Stimulated activated CD8-positive, alpha-beta memory T cell treated with anti-CD3 and anti-CD28 coated beads, Interleukin-12 subunit alpha, Interleukin-12 subunit beta, amount 100 ng/mL, for 1 hour (primary cell): ENCODE measurements at regions not wholly inside any gene's neighbourhood (a gene's known extent, or its start where the extent isn't known, plus 50 kb on each side); places are given as distances from the start of the nearest gene placed in this dataset.
"Not testable (repeated sequence)": the region's sequence is repeated elsewhere in the genome, so short reads cannot be mapped to it uniquely, and the experiment has no call there.

Experiments
- DNase-seq: peaks from one replicate; pipeline ENCODE4 v3.0.0-alpha.2; 2020; ENCODE audit warnings: low read depth

DNA sequence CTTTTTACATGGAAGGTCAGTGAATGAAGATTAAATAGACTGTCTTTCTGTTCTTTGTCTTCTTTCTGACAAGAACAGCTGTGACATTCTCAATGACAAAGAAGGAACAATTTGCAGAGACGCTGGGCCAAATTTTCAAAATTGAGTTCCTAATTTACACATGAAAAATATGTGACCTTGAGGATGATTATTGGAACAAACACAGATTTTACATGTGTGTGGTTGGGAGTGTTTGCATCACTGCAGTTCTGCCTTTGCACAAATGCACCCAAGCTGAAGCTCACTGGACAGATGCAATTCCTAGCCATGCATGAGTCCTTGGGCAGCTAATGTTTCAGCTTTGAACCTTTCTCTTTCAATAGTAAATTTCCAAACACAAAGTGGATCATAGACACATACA lies 350.8 kb downstream of the QKI start:
- DNase-seq, result no peak

GRCh38 chr6:163764565-163764964 lies 350.0 kb downstream of the QKI start:
- no peak for DNase-seq

DNA sequence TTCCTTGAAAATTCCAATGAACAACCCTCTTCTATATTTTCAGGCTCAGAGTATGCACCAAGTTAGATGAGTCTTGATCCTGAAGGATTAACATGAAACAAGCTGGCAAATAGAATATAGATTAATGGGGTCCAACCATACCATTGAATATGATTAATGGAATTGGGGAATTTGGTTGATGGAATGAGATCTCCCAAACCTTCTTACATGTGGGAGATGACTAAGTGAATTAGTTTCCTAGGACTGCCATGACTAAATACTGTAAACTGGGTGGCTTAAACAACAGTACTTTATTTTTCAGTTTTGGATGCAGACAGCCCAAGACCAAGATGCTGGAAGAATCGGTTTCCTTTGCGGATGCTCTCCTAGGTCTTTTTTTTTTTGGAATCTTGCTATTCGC lies 347.0 kb downstream of the QKI start:
- DNase-seq, result no peak

DNA sequence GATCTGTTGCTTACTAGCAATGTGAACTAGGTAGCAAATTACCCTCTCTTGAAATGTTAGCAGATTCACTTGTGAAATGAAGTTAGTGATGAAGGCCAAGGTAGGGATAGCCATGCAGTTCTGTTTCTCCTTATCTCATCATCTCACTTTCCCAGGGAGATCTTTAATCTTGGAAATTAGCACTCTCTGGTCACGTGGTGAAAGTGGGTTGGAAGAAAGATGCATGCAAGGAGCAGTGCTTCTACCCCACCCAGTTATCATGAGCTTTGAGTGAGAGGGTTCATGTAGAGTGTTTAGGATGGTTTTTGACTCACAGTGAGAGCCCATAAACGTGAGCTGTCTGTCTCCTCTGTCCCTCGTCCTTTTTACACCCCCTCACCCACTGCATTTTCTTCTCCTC lies 346.3 kb downstream of the QKI start:
- no peak for DNase-seq

DNA sequence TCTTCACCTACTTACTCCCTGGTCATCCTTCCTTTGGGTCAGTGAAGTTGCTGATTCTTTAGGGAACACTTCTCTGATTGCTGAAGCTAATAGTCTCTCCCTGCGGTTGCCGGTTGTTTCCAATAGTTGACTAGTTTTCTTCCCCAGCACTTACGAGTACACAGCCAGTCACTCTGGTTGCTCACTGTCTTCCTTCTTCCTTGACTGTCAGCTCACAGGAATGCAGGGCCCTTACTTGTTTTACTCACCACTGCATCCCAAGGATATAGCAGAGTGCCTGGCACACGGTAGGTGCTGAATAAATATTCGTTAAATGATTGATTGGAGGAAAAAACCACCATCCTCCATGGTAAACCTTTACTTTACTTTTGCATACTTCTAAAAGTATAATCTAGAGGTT lies 345.0 kb downstream of the QKI start:
- DNase-seq, result no peak

DNA sequence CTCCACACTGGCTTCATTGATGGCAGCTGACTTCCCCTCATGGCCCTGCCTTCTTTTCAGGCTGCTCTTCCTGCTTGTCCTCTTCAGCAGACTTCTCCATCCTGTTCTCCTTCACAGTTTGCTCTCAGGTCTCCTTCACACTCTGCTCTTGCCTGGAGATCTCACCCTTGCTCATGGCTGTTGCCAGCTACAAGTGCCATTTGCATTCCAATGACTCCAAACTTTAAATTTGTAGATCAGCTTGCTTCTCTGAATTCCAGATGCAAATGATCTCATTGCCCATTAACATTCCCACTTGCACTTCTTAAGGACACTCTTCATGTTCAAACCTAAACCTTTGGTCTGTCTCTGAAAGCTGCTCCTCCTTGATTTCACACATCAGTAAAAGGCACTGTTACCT lies 343.0 kb downstream of the QKI start:
- DNase-seq, result no peak

DNA sequence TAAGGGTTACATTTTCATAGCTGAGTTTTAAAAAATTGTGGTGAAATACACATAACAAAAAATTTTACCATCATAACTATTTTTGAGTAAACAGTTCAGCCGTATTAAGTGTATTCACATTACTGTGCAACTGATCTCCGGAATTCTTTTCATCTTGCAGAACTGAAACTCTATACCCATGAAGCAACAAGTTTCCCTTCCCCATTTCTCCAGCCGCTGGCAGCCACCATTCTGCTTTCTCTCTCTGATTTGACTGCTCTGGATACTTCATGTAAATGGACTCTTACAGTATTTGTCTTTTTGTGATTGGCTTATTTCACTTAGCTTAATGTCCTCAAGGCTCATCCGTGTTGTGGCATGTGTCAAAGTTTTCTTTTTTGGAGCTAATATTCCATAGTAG lies 341.6 kb downstream of the QKI start:
- no peak for DNase-seq

GRCh38 chr6:163754866-163755265 lies 340.3 kb downstream of the QKI start:
- DNase-seq, result no peak

GRCh38 chr6:163753430-163753829 lies 338.9 kb downstream of the QKI start:
- no peak for DNase-seq

- no peak for DNase-seq
Measured at GRCh38 chr6:163752446-163752845, 337.9 kb downstream of the QKI start.

DNA sequence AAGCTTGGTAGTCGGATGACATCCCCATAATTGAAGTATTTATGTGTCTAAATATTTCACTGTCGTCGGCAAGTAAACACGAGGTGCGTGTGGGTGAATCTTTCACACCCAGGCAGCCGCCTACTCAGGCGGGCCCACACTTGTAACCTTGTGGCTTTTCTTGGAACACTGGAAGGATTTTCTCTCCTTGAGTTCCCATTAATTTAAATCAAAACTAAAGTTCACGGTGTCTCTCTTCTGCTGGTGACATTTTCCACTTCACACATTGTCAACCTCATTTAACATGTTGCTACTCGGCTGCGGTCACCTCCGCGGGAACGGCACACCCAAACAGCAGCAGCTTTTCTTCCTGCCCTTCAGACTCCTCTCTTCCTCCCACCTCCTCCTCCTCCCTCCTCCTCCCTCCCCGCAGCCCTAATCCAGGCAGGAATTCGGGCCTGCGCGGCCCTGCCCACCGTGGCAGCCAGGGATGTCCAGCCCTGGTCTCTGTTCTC lies 336.6 kb downstream of the QKI start:
- no peak for DNase-seq

- DNase-seq, result no peak
Measured at GRCh38 chr6:163750431-163751031, 336.0 kb downstream of the QKI start.

DNA sequence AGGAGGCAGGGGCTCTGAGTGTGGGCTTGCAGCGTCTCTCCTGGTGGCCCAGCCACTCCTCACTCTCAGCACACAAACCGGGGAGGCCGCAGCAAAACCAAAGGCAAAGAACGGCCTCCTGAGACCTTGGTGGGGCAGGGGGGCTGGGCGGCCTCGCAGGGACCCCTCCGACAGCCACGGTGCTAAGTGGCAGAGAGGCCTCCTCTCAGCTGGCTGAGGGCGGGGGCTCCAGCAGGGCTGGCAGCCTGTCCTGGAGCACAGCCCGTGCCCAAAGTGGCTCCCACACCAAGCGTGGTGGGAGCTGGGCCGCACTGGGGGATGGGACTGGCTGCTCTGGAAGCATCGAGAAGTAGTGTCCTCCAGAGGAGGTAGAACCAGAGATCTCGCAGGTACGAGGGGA lies 334.4 kb downstream of the QKI start:
- no peak for DNase-seq

GRCh38 chr6:163748036-163748435 lies 333.5 kb downstream of the QKI start:
- DNase-seq, result no peak

DNA sequence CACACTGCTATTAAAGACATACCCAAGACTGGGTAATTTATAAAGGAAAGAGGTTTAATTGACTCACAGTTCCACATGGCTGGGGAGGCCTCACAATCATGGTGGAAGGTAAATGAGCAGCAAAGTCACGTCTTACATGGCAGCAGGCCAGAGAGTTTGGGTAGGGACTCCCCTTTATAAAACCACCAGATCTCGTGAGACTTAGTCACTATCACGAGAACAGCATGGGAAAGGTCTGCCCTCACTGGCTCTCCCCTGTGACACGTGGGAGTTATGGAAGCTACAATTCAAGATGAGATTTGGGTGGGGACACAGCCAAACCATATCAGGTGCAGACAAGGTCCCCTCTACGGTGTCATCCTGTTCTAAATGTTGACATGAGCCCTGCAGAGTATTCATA lies 332.5 kb downstream of the QKI start:
- DNase-seq, result not testable (repeated sequence)

- no peak for DNase-seq
Measured at GRCh38 chr6:163745536-163746400, 331.2 kb downstream of the QKI start.

DNA sequence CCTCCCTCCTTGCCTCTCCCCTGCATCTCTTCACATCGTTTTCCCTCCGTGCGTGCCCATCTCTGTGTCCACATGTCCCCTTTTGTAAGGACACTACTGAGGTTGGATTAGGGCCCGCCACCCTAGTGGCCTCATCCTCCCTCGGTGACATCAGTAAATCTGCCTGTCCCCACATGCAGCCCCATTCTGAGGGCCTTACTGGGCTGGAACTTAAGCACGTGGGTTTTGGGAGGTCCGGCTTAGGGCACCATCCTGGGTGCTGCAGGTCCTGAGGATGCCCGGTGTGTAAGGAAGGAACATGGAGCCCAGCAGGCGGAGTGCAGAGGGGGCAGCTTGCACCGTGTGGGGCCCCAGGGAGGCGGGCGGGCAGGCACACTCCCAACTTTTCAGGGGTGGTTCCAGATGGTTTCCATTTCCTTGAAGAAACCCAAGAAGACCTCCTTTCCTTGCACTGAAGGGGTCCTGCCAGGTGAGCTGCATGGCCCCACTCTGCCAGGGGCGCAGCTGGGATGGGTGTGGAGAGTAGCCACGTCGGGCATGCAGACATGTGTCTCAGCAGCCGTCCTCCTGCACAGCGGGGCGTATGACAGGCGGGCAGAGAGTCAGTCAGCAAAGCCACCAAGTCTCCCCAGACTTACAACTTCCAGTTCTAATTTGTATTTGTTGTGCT lies 329.9 kb downstream of the QKI start:
- no peak for DNase-seq

DNA sequence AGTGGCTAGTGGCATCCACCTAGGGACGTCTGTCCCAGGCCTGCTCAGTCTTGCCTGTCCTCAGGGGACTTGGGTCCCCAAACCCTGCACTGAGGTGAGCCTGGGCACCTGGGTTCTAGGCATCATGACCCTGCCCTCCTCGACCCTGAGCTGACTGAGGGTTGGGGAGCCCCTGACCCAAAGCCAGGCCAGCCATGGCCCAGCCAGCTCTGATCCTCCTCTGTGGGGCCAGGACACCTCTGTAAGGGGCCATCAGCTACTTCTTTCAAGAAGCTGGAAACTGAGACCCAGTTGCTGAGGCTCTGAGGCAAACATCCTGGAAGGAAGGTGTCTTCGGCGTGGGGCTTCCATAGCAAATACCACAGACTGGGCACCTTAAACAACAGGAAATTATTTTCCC lies 329.3 kb downstream of the QKI start:
- DNase-seq, result no peak

DNA sequence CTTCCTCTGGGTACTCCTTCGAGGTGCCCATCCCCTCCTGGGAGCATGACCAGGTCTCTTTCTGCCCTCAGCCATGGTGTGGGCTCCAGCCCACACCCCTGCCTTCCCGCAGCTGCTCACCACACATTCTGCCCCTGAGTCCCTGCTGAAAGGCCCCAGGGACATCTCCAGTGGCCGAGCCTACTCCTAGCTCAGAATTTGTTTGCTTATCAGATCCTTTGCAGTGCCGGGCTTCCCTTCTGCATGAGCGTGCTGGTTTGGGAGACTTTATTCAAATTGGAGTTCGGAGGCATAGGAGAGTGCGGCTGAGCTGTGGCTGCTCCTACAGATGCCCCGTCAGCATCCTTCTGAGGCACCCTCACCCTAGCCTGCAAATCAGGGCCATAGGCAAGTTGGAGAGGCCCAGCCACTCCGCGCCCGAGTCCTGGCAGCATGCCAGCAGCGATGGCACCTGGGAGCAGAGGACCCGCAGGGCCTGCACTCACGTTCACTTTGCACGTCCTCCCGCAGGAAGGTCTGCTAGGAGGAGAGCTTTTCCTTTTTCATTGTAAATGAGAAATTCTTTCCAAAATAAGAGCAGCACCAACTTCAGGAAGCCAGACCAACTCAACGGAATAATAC lies 327.3 kb downstream of the QKI start:
- no peak for DNase-seq

DNA sequence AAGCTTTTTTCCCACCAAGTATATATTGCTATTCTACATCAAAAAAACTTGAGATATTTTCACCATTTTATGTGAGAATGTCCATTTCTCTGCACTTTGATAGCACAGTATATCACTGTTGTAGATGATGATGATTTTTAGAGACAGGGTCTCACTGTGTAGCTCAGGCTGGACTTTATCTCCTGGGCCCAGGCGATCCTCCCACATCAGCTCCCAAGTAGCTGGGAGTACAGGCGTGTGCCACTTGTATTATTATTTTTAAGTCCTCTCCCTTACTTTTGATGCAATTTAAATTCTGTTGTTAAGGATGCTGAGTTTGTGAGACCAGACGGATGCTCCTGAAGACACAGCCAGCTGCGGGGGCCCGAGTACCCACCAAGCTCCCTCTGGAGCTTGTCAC lies 326.8 kb downstream of the QKI start:
- DNase-seq, result no peak

GRCh38 chr6:163739966-163740365 lies 325.4 kb downstream of the QKI start:
- DNase-seq, result no peak

DNA sequence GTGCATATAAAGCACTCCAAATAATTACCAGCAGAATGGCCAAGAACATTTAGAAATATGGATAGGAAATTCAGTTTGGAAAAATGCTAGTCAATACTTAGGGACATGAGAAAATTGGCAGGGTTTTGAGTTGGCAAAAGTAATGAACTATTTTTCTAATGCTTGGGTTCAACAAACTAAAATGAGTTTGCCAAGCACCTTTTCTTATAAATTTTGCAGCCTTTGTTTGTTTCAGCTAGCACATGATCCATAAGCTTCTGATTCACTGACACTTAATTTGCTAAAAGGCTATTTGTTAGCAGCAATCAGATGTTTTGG lies 324.8 kb downstream of the QKI start:
- DNase-seq, result no peak
